H9 (cell line): ENCODE measurements at regions not wholly inside any gene's neighbourhood (a gene's known extent, or its start where the extent isn't known, plus 50 kb on each side); places are given as distances from the start of the nearest gene placed in this dataset.

Experiments used
- DNase-seq: peaks from one replicate; pipeline ENCODE4 v3.0.0-alpha.2; 2017
- H2AFZ ChIP-seq: one replicate; pipeline ENCODE4 v1.6.1; 2013; ENCODE audit warnings: mild to moderate bottlenecking, low read length, control low read depth, moderate library complexity
- H2AK5ac ChIP-seq: 2 replicates; pipeline ENCODE4 v1.6.1; 2013; ENCODE audit warnings: low read length, control low read depth, mixed read lengths; ENCODE audit not compliant: insufficient read length
- H2BK120ac ChIP-seq: one replicate; pipeline ENCODE4 v1.6.1; 2013; ENCODE audit warnings: low read depth, mild to moderate bottlenecking, low read length, control low read depth, inconsistent platforms; ENCODE audit not compliant: poor library complexity, severe bottlenecking
- H2BK12ac ChIP-seq: 2 replicates; pipeline ENCODE4 v1.6.1; 2013; ENCODE audit warnings: low read length, control low read depth, mixed read lengths, low read depth; ENCODE audit not compliant: insufficient read length
- H2BK15ac ChIP-seq: 2 replicates; pipeline ENCODE4 v1.6.1; 2013; ENCODE audit warnings: low read depth, low read length, control low read depth
- H2BK20ac ChIP-seq: one replicate; pipeline ENCODE4 v1.6.1; 2013; ENCODE audit warnings: low read depth, mild to moderate bottlenecking, low read length, control low read depth, inconsistent platforms; ENCODE audit not compliant: poor library complexity, severe bottlenecking
- H2BK5ac ChIP-seq: 2 replicates; pipeline ENCODE4 v1.6.1; 2013; ENCODE audit warnings: low read length, control low read depth, mixed read lengths; ENCODE audit not compliant: insufficient read length
- H3K14ac ChIP-seq: 2 replicates; pipeline ENCODE4 v1.6.1; 2013; ENCODE audit warnings: low read length, control low read depth; ENCODE audit not compliant: insufficient read depth
- H3K18ac ChIP-seq: 2 replicates; pipeline ENCODE4 v1.6.1; 2013; ENCODE audit warnings: low read depth, mild to moderate bottlenecking, mixed read lengths, low read length, control low read depth; ENCODE audit not compliant: insufficient read length
- H3K23ac ChIP-seq: 2 replicates; pipeline ENCODE4 v1.6.1; 2013; ENCODE audit warnings: low read length, control low read depth, mixed read lengths, low read depth; ENCODE audit not compliant: insufficient read length
- H3K23me2 ChIP-seq: 2 replicates; pipeline ENCODE4 v1.6.1; 2013; ENCODE audit warnings: low read depth, mild to moderate bottlenecking, mixed read lengths, low read length, control low read depth; ENCODE audit not compliant: insufficient read length, poor library complexity, severe bottlenecking
- H3K27ac ChIP-seq: 2 replicates; pipeline ENCODE4 v1.5.1; 2013; ENCODE audit warnings: low read length, control low read depth, mixed read lengths, low read depth; ENCODE audit not compliant: insufficient read length
- H3K27me3 ChIP-seq: 2 replicates; pipeline ENCODE4 v1.6.1; 2013; ENCODE audit warnings: low read length, control low read depth, inconsistent platforms; ENCODE audit not compliant: insufficient read depth
- H3K4ac ChIP-seq: 2 replicates; pipeline ENCODE4 v1.6.1; 2013; ENCODE audit warnings: low read depth, mild to moderate bottlenecking, control low read depth, inconsistent platforms, low read length, moderate library complexity
- H3K4me1 ChIP-seq: 2 replicates; pipeline ENCODE4 v1.6.1; 2013; ENCODE audit warnings: low read length, control low read depth, inconsistent platforms; ENCODE audit not compliant: insufficient read depth
- H3K4me2 ChIP-seq: 2 replicates; pipeline ENCODE4 v1.6.1; 2013; ENCODE audit warnings: low read length, control low read depth, mixed read lengths; ENCODE audit not compliant: insufficient read length, insufficient read depth
- H3K56ac ChIP-seq: 2 replicates; pipeline ENCODE4 v1.6.1; 2013; ENCODE audit warnings: low read depth, mild to moderate bottlenecking, mixed read lengths, low read length, control low read depth; ENCODE audit not compliant: insufficient read length
- H3K79me1 ChIP-seq: 2 replicates; pipeline ENCODE4 v1.6.1; 2013; ENCODE audit warnings: low read depth, mild to moderate bottlenecking, moderate library complexity, low read length, control low read depth, inconsistent platforms; ENCODE audit not compliant: insufficient read depth, poor library complexity, severe bottlenecking
- H3K79me2 ChIP-seq: 2 replicates; pipeline ENCODE4 v1.6.1; 2013; ENCODE audit warnings: low read length, control low read depth, inconsistent platforms; ENCODE audit not compliant: insufficient read depth
- H3K9ac ChIP-seq: 2 replicates; pipeline ENCODE4 v1.6.1; 2013; ENCODE audit warnings: low read length, control low read depth, mixed read lengths; ENCODE audit not compliant: insufficient read length; ENCODE audit errors: extremely low read depth
- H3K9me3 ChIP-seq: one replicate; pipeline ENCODE4 v1.6.1; 2013; ENCODE audit warnings: low read depth, low read length, inconsistent platforms; ENCODE audit not compliant: control insufficient read depth
- H3T11ph ChIP-seq: one replicate; pipeline ENCODE4 v1.6.1; 2013; ENCODE audit warnings: mild to moderate bottlenecking, low read length, control low read depth, inconsistent platforms
- H4K20me1 ChIP-seq: one replicate; pipeline ENCODE4 v1.6.1; 2013; ENCODE audit not compliant: control insufficient read depth, insufficient read length, insufficient read depth
- H4K5ac ChIP-seq: 2 replicates; pipeline ENCODE4 v1.6.1; 2013; ENCODE audit warnings: low read depth, mild to moderate bottlenecking, mixed read lengths, low read length, control low read depth; ENCODE audit not compliant: insufficient read length
- H4K8ac ChIP-seq: replicated peaks from 2 replicates; pipeline ENCODE4 v1.6.1; 2013; ENCODE audit warnings: low read length, control low read depth, mixed read lengths, low read depth; ENCODE audit not compliant: insufficient read length
- H4K91ac ChIP-seq: 2 replicates; pipeline ENCODE4 v1.6.1; 2013; ENCODE audit warnings: low read depth, mild to moderate bottlenecking, moderate library complexity, mixed read lengths, low read length, control low read depth; ENCODE audit not compliant: insufficient read length
- H3K27ac Mint-ChIP-seq, 3 experiments: 2 replicates in 2 of 3; 3 replicates in 1 of 3; pipeline ENCODE4 v1.8.0; 2020 to 2021; ENCODE audit warnings: mixed read lengths in 3 of 3, mild to moderate bottlenecking in 1 of 3, moderate library complexity in 1 of 3
- H3K27me3 Mint-ChIP-seq: 2 replicates; pipeline ENCODE4 v1.8.0; 2021; ENCODE audit warnings: low read depth, mild to moderate bottlenecking, moderate library complexity, mixed read lengths
- H3K36me3 Mint-ChIP-seq, 3 experiments: 2 replicates in 2 of 3; 3 replicates in 1 of 3; pipeline ENCODE4 v1.8.0; 2020 to 2021; ENCODE audit warnings: low read depth in 3 of 3, mixed read lengths in 3 of 3; ENCODE audit not compliant: insufficient read depth in 1 of 3
- H3K4me1 Mint-ChIP-seq, 2 experiments: 2 replicates each; pipeline ENCODE4 v1.8.0; 2020; ENCODE audit warnings: mixed read lengths in 2 of 2
- H3K4me3 Mint-ChIP-seq, 2 experiments: 2 replicates in 1 of 2; 3 replicates in 1 of 2; pipeline ENCODE4 v1.8.0; 2020 to 2021; ENCODE audit warnings: mild to moderate bottlenecking in 2 of 2, mixed read lengths in 2 of 2, moderate library complexity in 1 of 2
- H3K9me3 Mint-ChIP-seq, 2 experiments: 2 replicates in 1 of 2; 3 replicates in 1 of 2; pipeline ENCODE4 v1.8.0; 2020; ENCODE audit warnings: mild to moderate bottlenecking in 2 of 2, mixed read lengths in 2 of 2, moderate library complexity in 1 of 2
- CTCF ChIP-seq: fragments of 200-600 bp; sonication (generic); conservative IDR thresholded peaks from 3 replicates; pipeline ENCODE4 v1.8.0; 2021; ENCODE audit warnings: antibody characterized with exemption, mild to moderate bottlenecking
- WGBS: extraction: QIAGEN DNeasy Blood & Tissue Kit; methylation state at CpG from one replicate; pipeline ENCODE4 v1.1.7; 2013; ENCODE audit warnings: missing lambda C conversion rate, low lambda C conversion rate, mixed read lengths; ENCODE audit not compliant: insufficient read length; ENCODE audit errors: extremely low coverage; 5-methylcytosine and 5-hydroxymethylcytosine counted together

GRCh38 chr15:38625886-38626285 is 61.3 kb upstream of the RASGRP1 start:
- H4K91ac ChIP-seq: no peak overlapping the region
- H3K56ac ChIP-seq: no peak overlapping the region
- H3K27me3 Mint-ChIP-seq: no peaks in the 10 kb centered on the region; the same call in 1 of the 2 replicates
- H4K5ac ChIP-seq: no peak overlapping the region
- H3K36me3 Mint-ChIP-seq: no peaks in the 10 kb centered on the region
- no peaks in the 10 kb centered on the region; the same call in 1 of the 2 replicates for H3K27me3 ChIP-seq
- H3K4ac ChIP-seq: no peak overlapping the region
- H2AK5ac ChIP-seq: no peak overlapping the region
- no peak overlapping the region for H2BK15ac ChIP-seq
- no peak overlapping the region for H4K8ac ChIP-seq
- no peaks in the 10 kb centered on the region for H3K79me1 ChIP-seq
- no peaks in the 10 kb centered on the region for H3K23me2 ChIP-seq
- no peaks in the 10 kb centered on the region for H4K20me1 ChIP-seq
- no peak overlapping the region for H3K23ac ChIP-seq
- no peaks in the 10 kb centered on the region; a peak in 1 of 5 replicates for H3K9me3 Mint-ChIP-seq
- H2BK20ac ChIP-seq: no peak overlapping the region
- H3K18ac ChIP-seq: no peak overlapping the region
- no CpG with 5 or more reads among the region's 2 CpGs for WGBS
- TF ChIP-seq CTCF: no peak
- no peak overlapping the region for H2BK5ac ChIP-seq
- no peak overlapping the region for H2AFZ ChIP-seq
- no peak overlapping the region for H3K4me3 Mint-ChIP-seq
- no peak overlapping the region for H3K27ac Mint-ChIP-seq
- no peak overlapping the region for H3K4me2 ChIP-seq
- no peaks in the 10 kb centered on the region for H3K4me1 ChIP-seq
- DNase-seq: no peak
- no peaks in the 10 kb centered on the region for H3K79me2 ChIP-seq
- H3K14ac ChIP-seq: no peak overlapping the region
- no peak overlapping the region for H3K27ac ChIP-seq
- no peak overlapping the region for H2BK12ac ChIP-seq
- H3K9ac ChIP-seq: no peak overlapping the region
- no peak overlapping the region for H3T11ph ChIP-seq
- H3K4me1 Mint-ChIP-seq: peaks cover 3 to 4% of the 10 kb centered on the region in 2 experiments; a peak in 3 of 4 replicates
- no peak overlapping the region for H2BK120ac ChIP-seq
- no peaks in the 10 kb centered on the region for H3K9me3 ChIP-seq
